Mucosa of stomach (tissue), 1 donor: ENCODE measurements at regions not wholly inside any gene's neighbourhood (a gene's known extent, or its start where the extent isn't known, plus 50 kb on each side); places are given as distances from the start of the nearest gene placed in this dataset.
"Not testable (repeated sequence)": the region's sequence is repeated elsewhere in the genome, so short reads cannot be mapped to it uniquely, and the experiment has no call there.

Experiments
- H3K27me3 ChIP-seq: one replicate; pipeline ENCODE4 v1.7.0; 2013; ENCODE audit warnings: mild to moderate bottlenecking, low read length; ENCODE audit not compliant: control insufficient read depth, insufficient read depth
- H3K36me3 ChIP-seq: one replicate; pipeline ENCODE4 v1.7.0; 2013; ENCODE audit warnings: low read length; ENCODE audit not compliant: control insufficient read depth, insufficient read depth
- H3K4me1 ChIP-seq: one replicate; pipeline ENCODE4 v1.7.0; 2013; ENCODE audit warnings: mild to moderate bottlenecking, low read length; ENCODE audit not compliant: control insufficient read depth, insufficient read depth
- H3K4me3 ChIP-seq: one replicate; pipeline ENCODE4 v1.7.0; 2013; ENCODE audit warnings: low read length
- H3K9ac ChIP-seq: one replicate; pipeline ENCODE4 v1.7.0; 2013; ENCODE audit warnings: mild to moderate bottlenecking, low read length, moderate library complexity
- H3K9me3 ChIP-seq: one replicate; pipeline ENCODE4 v1.7.0; 2013; ENCODE audit warnings: mild to moderate bottlenecking, low read length, moderate library complexity; ENCODE audit not compliant: control insufficient read depth
- donor health status: Pancreatic carcinoma.

DNA sequence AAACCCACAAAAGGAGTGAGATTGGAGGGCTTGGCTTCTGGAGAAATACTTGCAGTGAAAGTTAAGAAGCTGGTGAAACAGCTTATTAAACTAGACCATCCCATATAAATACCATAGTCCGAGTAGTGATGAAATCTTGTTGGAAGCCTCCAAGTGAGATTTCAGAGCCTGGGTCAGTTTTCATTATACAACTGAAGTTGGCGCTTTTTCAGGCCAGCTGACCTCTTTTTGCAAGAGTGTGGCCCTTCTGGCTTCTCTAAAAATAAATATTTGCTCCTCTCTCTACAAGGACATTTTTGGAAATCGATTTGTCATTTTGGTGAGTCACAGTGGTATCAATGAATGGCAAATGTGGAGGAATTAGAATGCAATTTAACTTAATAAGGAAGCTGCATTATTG lies 51.2 kb upstream of the THRB start:
- Histone ChIP-seq H3K36me3 (no peaks in the 10 kb centered on the region), H3K4me3 (no peak overlapping the region), H3K9me3 (no peaks in the 10 kb centered on the region), H3K9ac (no peak overlapping the region), H3K4me1 (peaks cover 25% of the 10 kb centered on the region), H3K27me3 (no peaks in the 10 kb centered on the region)

DNA sequence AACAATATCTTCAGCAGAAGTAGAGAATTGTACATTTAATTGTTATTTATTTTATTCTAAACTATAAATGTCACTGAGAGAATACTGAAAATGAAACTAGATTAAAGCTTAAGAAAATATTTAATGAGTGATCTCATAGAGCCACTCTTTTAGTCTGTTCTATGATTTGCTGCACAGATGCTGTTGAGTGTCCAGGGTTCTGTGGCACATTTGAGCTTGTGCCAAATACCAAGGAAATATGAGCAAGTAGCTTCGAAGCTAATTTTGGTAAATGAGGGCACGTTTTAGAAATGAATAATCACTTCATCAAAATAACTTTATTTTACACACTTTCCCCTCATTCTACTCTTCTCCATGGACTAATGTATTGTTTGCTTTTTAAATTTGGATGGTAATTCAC lies 53.6 kb upstream of the THRB start:
- Histone ChIP-seq H3K4me3 (no peak overlapping the region), H3K9ac (no peak overlapping the region), H3K9me3 (no peaks in the 10 kb centered on the region), H3K36me3 (no peaks in the 10 kb centered on the region), H3K27me3 (no peaks in the 10 kb centered on the region), H3K4me1 (peaks cover 25% of the 10 kb centered on the region)

DNA sequence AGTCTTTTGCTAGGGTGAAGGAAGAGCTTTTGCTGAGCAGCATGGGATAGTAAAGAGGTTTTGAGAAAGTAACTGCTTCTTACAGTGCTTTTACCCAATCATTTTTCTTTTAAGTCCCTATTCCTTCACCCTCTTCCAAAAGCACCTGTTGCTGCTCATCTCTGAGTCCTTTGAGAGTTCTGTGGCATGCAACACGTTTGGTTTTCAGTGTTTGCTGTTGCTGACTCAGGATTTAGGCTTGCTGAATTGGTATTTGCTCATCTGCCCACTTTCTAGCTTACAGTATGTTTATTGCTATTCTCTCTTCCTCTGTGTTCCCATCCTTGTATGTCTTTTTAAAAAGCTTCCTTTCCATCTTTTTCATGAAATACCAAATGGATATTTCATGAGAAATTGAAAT lies 55.9 kb upstream of the THRB start:
- Histone ChIP-seq H3K4me1 (peaks cover 25% of the 10 kb centered on the region), H3K36me3 (no peaks in the 10 kb centered on the region), H3K9ac (no peak overlapping the region), H3K4me3 (no peak overlapping the region), H3K9me3 (no peaks in the 10 kb centered on the region), H3K27me3 (no peaks in the 10 kb centered on the region)

DNA sequence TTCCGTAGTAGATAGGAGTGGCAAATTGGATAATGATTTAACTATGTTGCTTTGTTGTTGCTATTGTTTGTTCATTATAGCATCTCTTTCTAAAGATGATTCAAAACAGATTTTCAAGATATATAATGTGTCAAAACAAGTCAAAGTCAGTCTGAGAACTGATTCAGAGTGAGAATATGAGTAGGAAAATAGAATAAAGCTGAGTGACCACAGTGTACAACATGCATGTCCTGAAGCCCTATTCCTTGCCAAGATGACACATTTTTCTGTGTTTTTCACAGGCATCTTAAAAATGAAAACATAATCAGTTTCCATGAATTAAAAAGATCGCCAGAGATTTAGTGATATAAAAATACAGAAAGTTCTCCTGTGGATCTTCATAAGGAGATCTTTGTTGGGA lies 57.0 kb upstream of the THRB start:
- Histone ChIP-seq H3K27me3 (no peaks in the 10 kb centered on the region), H3K4me3 (no peak overlapping the region), H3K9ac (no peak overlapping the region), H3K36me3 (no peaks in the 10 kb centered on the region), H3K9me3 (no peaks in the 10 kb centered on the region), H3K4me1 (peaks cover 16% of the 10 kb centered on the region)

DNA sequence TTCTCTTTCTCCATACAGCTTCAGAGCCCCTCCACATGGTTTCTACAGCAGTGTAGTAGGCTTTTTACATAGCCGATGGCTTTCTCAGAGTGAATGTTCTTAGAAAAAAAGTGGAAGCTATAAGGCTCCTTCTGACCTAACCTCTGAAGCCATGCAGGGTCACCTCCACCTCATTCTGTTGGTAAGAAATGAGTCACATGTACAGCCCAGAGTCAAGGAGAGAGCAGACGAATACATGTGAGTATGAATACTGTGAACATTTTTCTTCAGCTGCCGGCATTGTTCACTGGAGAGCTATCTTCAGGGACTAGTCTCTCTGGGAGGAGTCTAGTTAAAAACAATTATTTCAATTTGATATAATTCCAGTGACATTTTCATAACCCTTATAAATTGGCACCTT lies 68.2 kb upstream of the THRB start:
- Histone ChIP-seq H3K4me1 (no peaks in the 10 kb centered on the region), H3K4me3 (no peak overlapping the region), H3K36me3 (no peaks in the 10 kb centered on the region), H3K9ac (no peak overlapping the region), H3K27me3 (no peaks in the 10 kb centered on the region), H3K9me3 (no peaks in the 10 kb centered on the region)

DNA sequence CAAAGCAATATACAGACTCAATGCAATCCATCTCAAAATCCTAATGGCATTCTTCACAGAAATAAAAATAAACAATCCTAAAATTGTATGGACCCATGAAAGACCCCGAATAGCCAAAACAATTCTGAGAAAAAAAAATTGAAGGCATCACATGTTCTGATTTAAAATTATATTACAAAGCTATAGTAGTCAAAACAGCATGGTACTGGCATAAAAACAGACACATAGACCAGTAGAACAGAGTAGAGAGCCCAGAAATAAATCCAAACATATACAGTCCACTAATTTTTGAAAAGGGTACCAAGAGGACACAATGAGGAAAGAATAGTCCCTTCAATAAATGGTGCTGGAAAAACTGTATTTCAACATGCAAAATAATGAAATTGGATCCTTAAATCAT lies 70.4 kb upstream of the THRB start:
- no peaks in the 10 kb centered on the region for H3K9me3 ChIP-seq
- H3K27me3 ChIP-seq = no peaks in the 10 kb centered on the region
- H3K4me1 ChIP-seq = no peaks in the 10 kb centered on the region
- H3K9ac ChIP-seq = no peak overlapping the region
- no peaks in the 10 kb centered on the region for H3K36me3 ChIP-seq
- H3K4me3 ChIP-seq = no peak overlapping the region

DNA sequence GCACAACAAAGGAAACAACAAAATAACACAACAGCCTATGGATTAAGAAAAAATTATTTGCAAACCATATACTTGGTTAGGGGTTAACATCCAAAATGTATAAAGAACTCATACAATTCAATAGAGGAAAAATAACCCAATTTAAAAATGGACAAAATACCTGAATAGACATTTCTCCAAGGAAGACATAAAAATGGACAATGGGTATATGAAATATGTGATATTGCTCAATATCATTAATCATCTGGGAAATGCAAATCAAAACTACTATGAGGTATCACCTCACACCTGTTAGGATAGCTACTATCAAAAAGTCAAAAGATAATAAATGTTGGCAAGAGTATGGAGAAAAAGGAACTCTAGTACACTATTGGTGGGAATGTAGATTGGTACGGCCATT lies 71.0 kb upstream of the THRB start:
- Histone ChIP-seq H3K9ac (no peak overlapping the region), H3K36me3 (no peaks in the 10 kb centered on the region)

DNA sequence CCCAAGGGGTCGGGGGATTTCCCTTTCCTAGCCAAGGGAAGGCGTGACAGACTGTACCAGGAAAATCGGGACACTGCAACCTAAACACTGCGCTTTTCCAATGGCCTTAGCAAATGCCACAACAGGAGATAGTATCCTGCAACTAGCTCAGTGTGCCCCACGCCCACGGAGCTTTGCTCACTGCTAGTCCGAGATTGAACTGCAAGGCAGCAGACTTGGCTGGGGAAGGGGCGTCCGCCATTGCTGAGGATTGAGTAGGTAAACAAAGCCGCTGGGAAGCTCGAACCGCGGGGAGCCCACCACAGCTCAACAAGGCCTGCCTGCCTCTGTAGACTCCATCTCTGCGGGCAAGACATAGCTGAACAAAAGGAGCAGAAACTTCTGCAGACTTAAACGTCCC lies 72.3 kb upstream of the THRB start:
- H3K27me3 ChIP-seq = no peaks in the 10 kb centered on the region
- H3K9me3 ChIP-seq = no peaks in the 10 kb centered on the region
- H3K36me3 ChIP-seq = no peaks in the 10 kb centered on the region
- H3K9ac ChIP-seq = no peak overlapping the region
- H3K4me1 ChIP-seq = no peaks in the 10 kb centered on the region
- no peak overlapping the region for H3K4me3 ChIP-seq

More for the DNA sequence above, 71.0 kb upstream of the THRB start:
- no peaks in the 10 kb centered on the region for H3K9me3 ChIP-seq
- no peaks in the 10 kb centered on the region for H3K4me1 ChIP-seq
- H3K27me3 ChIP-seq = no peaks in the 10 kb centered on the region
- H3K4me3 ChIP-seq = no peak overlapping the region

DNA sequence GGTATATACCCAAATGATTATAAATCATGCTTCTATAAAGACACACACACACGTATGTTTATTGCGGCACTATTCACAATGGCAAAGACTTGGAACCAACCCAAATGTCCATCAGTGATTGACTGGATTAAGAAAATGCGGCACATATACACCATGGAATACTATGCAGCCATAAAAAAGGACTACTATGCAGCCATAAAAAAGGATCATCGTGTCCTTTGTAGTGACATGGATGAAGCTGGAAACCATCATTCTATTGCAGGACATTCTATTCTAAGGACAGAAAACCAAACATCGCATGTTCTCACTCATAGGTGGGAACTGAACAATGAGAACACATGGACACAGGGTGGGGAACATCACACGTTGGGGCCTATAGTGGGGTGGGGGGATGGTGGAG lies 77.8 kb upstream of the THRB start:
- H3K36me3 ChIP-seq, H3K9ac ChIP-seq, H3K4me1 ChIP-seq, H3K4me3 ChIP-seq, H3K27me3 ChIP-seq, H3K9me3 ChIP-seq: not testable (repeated sequence)

DNA sequence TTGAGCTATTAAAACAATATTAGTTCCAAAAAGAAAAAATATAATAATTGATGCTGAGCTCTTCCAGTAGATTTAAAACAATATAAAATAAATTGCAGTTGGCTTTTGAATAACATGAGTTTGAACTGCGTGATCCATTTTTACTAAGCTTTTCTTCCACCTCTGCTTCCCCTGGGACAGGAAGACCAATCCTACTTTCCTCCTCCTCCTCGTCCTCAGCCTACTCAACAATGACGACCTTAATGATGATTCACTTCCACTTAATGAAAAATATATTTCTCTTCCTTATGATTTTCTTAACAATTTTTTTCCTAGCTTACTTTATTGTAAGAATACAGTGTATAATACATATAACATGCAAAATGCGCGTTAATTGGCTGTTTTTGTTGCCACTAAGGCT lies 78.9 kb upstream of the THRB start:
- Histone ChIP-seq H3K27me3 (no peaks in the 10 kb centered on the region), H3K9me3 (no peaks in the 10 kb centered on the region), H3K36me3 (no peaks in the 10 kb centered on the region), H3K9ac (no peak overlapping the region), H3K4me1 (no peaks in the 10 kb centered on the region), H3K4me3 (no peak overlapping the region)

DNA sequence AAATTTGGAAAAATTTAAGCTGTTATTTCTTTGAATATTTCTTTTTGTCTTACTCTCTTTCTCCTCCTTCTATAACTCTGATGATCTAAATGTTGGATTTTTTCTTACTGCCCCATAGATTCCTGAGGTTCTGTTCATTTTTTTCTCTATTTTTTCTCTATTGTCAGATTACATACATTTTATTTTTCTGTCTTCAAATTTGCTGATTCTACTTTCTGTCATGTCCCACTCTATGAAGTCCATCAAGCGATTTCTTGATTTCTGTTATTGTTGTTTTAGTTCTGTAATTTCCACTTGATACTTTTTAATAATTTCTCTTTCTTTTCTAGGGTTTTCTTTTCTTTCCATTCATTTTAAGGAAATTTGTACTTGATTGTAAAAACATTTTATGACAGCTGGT lies 83.7 kb upstream of the THRB start:
- H3K9me3 ChIP-seq = no peaks in the 10 kb centered on the region
- no peaks in the 10 kb centered on the region for H3K27me3 ChIP-seq
- no peak overlapping the region for H3K9ac ChIP-seq
- H3K4me3 ChIP-seq = no peak overlapping the region
- no peaks in the 10 kb centered on the region for H3K4me1 ChIP-seq
- no peaks in the 10 kb centered on the region for H3K36me3 ChIP-seq

DNA sequence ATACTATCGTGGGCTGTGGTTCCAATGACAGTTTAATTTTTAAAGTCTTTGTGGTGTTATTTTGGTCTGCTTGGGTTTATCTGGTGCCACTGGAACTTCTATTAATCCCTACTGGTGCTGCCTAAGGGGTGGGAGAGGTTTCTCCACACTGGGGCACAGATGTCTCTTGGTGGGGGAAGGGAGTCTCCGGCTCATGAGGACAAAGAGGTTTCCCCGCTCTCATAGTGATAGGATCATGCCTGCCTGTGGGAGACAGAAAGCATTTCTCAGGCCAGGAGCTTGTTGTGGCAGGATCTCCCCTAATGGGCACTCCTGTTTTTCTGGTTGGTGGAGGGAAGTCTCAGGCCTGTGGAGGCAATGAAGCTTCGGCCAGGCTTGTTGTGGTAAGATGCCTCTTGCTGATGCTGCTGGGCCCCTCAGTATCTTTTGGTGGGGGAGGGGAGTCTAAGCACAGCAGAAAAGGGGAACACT lies 84.3 kb upstream of the THRB start:
- H3K36me3 ChIP-seq = no peaks in the 10 kb centered on the region
- H3K9me3 ChIP-seq = no peaks in the 10 kb centered on the region
- no peaks in the 10 kb centered on the region for H3K4me1 ChIP-seq
- no peak overlapping the region for H3K9ac ChIP-seq
- no peaks in the 10 kb centered on the region for H3K27me3 ChIP-seq
- H3K4me3 ChIP-seq = no peak overlapping the region
